Thymus (tissue), 11 donors: ENCODE measurements at regions not wholly inside any gene's neighbourhood (a gene's known extent, or its start where the extent isn't known, plus 50 kb on each side); places are given as distances from the start of the nearest gene placed in this dataset.
"Not testable (repeated sequence)": the region's sequence is repeated elsewhere in the genome, so short reads cannot be mapped to it uniquely, and the experiment has no call there.

Experiments
- DNase-seq, 9 donors: peaks; one replicate each; pipeline ENCODE4 v3.0.0-alpha.2; 2013; ENCODE audit warnings: low spot score in 9 of 9, low read depth in 6 of 9, missing footprints in 1 of 9
- H3K27ac ChIP-seq, 2 donors: one replicate each; pipeline ENCODE4 v1.5.1; 2013; ENCODE audit warnings: control low read depth in 1 of 2, low read depth in 1 of 2, low read length in 1 of 2, mild to moderate bottlenecking in 1 of 2, moderate library complexity in 1 of 2
- H3K27me3 ChIP-seq, 2 donors: one replicate each; pipeline ENCODE4 v1.5.1; 2013; ENCODE audit warnings: low read length in 1 of 2; ENCODE audit not compliant: control insufficient read depth in 2 of 2, insufficient read depth in 1 of 2
- H3K36me3 ChIP-seq, 2 donors: one replicate each; pipeline ENCODE4 v1.5.1; 2013; ENCODE audit warnings: low read length in 1 of 2, mild to moderate bottlenecking in 1 of 2, moderate library complexity in 1 of 2; ENCODE audit not compliant: control insufficient read depth in 2 of 2, insufficient read depth in 2 of 2
- H3K4me1 ChIP-seq, 2 donors: one replicate each; pipeline ENCODE4 v1.5.1; 2013; ENCODE audit warnings: low read length in 2 of 2; ENCODE audit not compliant: control insufficient read depth in 2 of 2, insufficient read depth in 2 of 2
- H3K4me3 ChIP-seq, 2 donors: one replicate each; pipeline ENCODE4 v1.5.1; 2013; ENCODE audit warnings: low read length in 2 of 2, control low read depth in 1 of 2, mild to moderate bottlenecking in 1 of 2
- H3K9me3 ChIP-seq, 2 donors: one replicate each; pipeline ENCODE4 v1.5.1; 2013; ENCODE audit warnings: low read length in 1 of 2, mild to moderate bottlenecking in 1 of 2; ENCODE audit not compliant: control insufficient read depth in 2 of 2, insufficient read depth in 1 of 2
- WGBS: extraction: QIAGEN DNeasy Blood & Tissue Kit; methylation state at CpG from one replicate; pipeline ENCODE4 v1.1.7; 2013; 5-methylcytosine and 5-hydroxymethylcytosine counted together
- donor health status: healthy.

DNA sequence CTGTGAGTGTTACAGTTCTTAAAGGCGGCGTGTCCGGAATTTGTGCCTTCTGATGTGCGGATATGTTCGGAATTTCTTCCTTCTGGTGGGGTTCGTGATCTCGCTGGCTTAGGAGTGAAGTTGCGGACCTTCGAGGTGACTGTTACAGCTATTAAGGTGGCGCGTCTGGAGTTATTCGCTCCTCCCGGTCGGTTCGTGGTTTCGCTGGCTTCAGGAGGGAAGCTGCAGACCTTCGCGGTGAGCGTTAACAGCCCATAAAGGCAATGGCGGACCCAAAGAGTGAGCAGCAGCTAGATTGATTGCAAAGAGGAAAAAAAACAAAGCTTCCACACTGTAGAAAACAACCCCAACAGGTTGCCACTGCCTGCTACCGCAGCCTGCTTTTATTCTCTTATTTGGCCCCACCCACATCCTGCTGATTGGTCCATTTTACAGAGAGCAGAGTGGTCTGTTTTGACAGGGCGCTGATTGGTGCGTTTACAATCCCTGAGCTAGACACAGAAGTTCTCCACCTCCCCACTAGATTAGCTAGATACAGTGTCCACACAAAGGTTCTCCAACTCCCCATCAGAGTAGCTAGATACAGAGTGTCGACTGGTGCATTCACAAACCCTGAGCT lies 95.7 kb upstream of the MYO10 start:
- H3K4me1 ChIP-seq, H3K27me3 ChIP-seq, H3K36me3 ChIP-seq, H3K4me3 ChIP-seq, H3K27ac ChIP-seq, H3K9me3 ChIP-seq, DNase-seq: not testable (repeated sequence)
- WGBS = 97% methylated on average over 24 of the region's 24 CpGs

DNA sequence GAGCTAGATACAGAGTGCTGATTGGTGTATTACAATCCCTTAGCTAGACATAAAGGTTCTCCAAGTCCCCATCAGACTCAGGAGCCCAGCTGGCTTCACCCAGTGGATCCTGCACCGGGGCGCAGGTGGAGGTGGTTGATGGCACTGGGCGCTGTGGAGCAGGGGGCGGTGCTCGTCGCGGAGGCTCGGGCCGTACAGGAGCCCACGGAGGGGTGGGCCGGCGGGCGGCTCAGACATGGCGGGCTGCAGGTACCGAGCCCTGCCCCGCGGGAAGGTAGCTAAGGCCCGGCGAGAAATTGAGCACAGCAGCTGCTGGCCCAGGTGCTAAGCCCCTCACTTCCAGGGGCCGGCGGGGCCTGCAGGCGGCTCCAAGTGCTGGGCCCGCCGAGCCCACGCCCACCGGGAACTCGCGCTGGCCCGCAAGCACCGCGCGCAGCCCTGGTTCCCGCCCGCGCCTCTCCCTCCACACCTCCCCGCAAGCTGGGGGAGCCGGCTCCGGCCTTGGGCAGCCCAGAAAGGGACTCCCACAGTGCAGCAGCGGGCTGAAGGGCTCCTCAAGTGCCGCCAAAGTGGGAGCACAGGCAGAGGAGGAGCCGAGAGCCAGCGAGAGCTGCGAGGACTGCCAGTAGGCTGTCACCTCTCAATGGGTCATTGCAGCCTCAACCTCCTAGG lies 96.4 kb upstream of the MYO10 start:
- not testable (repeated sequence) for H3K4me1 ChIP-seq, DNase-seq, H3K27me3 ChIP-seq, H3K27ac ChIP-seq, H3K36me3 ChIP-seq, H3K4me3 ChIP-seq, H3K9me3 ChIP-seq
- WGBS = 95% methylated on average over 43 of the region's 43 CpGs

- DNase-seq, H3K9me3 ChIP-seq, H3K27ac ChIP-seq, H3K4me3 ChIP-seq, H3K27me3 ChIP-seq, H3K36me3 ChIP-seq, H3K4me1 ChIP-seq: not testable (repeated sequence)
- WGBS = over 99% methylated on average over 2 of the region's 2 CpGs
Measured at GRCh38 chr5:17034992-17035391, 98.9 kb upstream of the MYO10 start.

GRCh38 chr5:17037751-17038150 lies 101.7 kb upstream of the MYO10 start:
- no peak overlapping the region for H3K4me3 ChIP-seq
- no peak for DNase-seq
- H3K27me3 ChIP-seq = no peaks in the 10 kb centered on the region
- H3K4me1 ChIP-seq = no peaks in the 10 kb centered on the region
- WGBS = 58% methylated on average over 3 of the region's 3 CpGs
- H3K27ac ChIP-seq = no peak overlapping the region
- H3K36me3 ChIP-seq = no peaks in the 10 kb centered on the region
- peaks cover 0 to under 1% of the 10 kb centered on the region in 2 donors for H3K9me3 ChIP-seq

- no peaks in the 10 kb centered on the region for H3K9me3 ChIP-seq
- H3K27me3 ChIP-seq = no peaks in the 10 kb centered on the region
- no peak for DNase-seq
- H3K27ac ChIP-seq = no peak overlapping the region
- no peaks in the 10 kb centered on the region for H3K36me3 ChIP-seq
- H3K4me3 ChIP-seq = no peak overlapping the region
- WGBS = 97% methylated on average over 2 of the region's 2 CpGs
- H3K4me1 ChIP-seq = no peaks in the 10 kb centered on the region
Measured at GRCh38 chr5:17039170-17039569, 103.1 kb upstream of the MYO10 start.

- no peaks in the 10 kb centered on the region for H3K9me3 ChIP-seq
- H3K4me3 ChIP-seq = no peak overlapping the region
- 95% methylated on average over 5 of the region's 5 CpGs for WGBS
- H3K36me3 ChIP-seq = no peaks in the 10 kb centered on the region
- H3K27ac ChIP-seq = no peak overlapping the region
- no peaks in the 10 kb centered on the region for H3K27me3 ChIP-seq
- no peaks in the 10 kb centered on the region for H3K4me1 ChIP-seq
- DNase-seq = no peak
Measured at GRCh38 chr5:17042041-17042440, 106.0 kb upstream of the MYO10 start.

- Histone ChIP-seq H3K4me1 (no peaks in the 10 kb centered on the region), H3K27ac (no peak overlapping the region), H3K36me3 (no peaks in the 10 kb centered on the region), H3K27me3 (no peaks in the 10 kb centered on the region), H3K4me3 (no peak overlapping the region), H3K9me3 (no peaks in the 10 kb centered on the region)
- DNase-seq = no peak
Measured at GRCh38 chr5:17046320-17046719, 110.2 kb upstream of the MYO10 start.

DNA sequence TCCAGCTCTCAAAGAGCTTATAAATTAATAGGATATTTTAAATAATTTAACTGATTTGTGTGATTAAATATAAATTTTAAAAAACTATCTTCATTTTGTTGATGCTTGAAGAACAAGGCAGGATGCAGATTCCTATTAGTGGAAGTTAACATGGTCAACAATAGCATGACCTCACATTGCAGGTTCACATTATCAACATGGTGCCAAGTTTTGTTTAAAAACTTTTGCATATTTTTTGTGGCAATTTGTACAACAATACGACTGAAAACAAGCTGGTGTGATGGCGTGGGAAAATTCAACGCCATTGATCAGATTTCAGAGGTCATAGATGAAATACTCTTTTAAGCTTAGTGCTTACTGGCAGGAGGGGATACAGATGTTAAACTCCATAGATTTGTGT lies 114.1 kb upstream of the MYO10 start:
- no peaks in the 10 kb centered on the region for H3K9me3 ChIP-seq
- DNase-seq = no peak
- no peaks in the 10 kb centered on the region for H3K27me3 ChIP-seq
- no peaks in the 10 kb centered on the region for H3K4me1 ChIP-seq
- no peak overlapping the region for H3K27ac ChIP-seq
- 95% methylated on average over 3 of the region's 3 CpGs for WGBS
- H3K36me3 ChIP-seq = no peaks in the 10 kb centered on the region
- H3K4me3 ChIP-seq = no peak overlapping the region

GRCh38 chr5:17054911-17055310 lies 118.8 kb upstream of the MYO10 start:
- no peak for DNase-seq
- 95% methylated on average over 8 of the region's 8 CpGs for WGBS
- Histone ChIP-seq H3K36me3 (no peaks in the 10 kb centered on the region), H3K27ac (no peak overlapping the region), H3K27me3 (no peaks in the 10 kb centered on the region), H3K4me1 (no peaks in the 10 kb centered on the region), H3K9me3 (no peaks in the 10 kb centered on the region), H3K4me3 (no peak overlapping the region)
